GOT3 (cell line): ENCODE measurements at regions not wholly inside any gene's neighbourhood (a gene's known extent, or its start where the extent isn't known, plus 50 kb on each side); places are given as distances from the start of the nearest gene placed in this dataset.

Source experiments
- DNase-seq: peaks from one replicate; lab custom pipeline; 2025; ENCODE audit warnings: mixed read lengths; lab: John Stamatoyannopoulos, UW

- DNase-seq: no peak
These were observed 321.0 kb upstream of the IRX4 start for GRCh38 chr5:2203774-2204173.

DNA sequence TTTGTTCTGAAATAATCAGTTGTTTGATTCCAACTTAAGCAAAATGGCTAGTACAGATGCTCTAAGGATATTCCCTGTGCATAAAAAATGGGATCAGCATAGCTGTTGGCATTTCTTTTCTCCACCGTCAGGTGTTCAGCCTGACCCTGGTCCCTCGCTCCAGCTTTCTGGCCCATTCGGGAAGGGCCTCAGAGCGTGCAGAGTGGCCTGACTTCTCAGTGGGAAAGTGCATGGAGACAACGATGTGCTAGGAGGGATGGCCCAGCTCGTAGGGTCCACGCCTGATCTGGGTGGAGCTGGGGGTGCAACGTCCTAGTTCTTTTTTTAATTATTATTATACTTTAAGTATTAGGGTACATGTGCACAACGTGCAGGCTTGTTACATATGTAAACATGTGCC lies 319.1 kb upstream of the IRX4 start:
- DNase-seq: no peak

GRCh38 chr5:2201421-2201820 lies 318.7 kb upstream of the IRX4 start:
- no peak for DNase-seq

- DNase-seq: no peak
These were observed 318.3 kb upstream of the IRX4 start for GRCh38 chr5:2201011-2201410.

DNA sequence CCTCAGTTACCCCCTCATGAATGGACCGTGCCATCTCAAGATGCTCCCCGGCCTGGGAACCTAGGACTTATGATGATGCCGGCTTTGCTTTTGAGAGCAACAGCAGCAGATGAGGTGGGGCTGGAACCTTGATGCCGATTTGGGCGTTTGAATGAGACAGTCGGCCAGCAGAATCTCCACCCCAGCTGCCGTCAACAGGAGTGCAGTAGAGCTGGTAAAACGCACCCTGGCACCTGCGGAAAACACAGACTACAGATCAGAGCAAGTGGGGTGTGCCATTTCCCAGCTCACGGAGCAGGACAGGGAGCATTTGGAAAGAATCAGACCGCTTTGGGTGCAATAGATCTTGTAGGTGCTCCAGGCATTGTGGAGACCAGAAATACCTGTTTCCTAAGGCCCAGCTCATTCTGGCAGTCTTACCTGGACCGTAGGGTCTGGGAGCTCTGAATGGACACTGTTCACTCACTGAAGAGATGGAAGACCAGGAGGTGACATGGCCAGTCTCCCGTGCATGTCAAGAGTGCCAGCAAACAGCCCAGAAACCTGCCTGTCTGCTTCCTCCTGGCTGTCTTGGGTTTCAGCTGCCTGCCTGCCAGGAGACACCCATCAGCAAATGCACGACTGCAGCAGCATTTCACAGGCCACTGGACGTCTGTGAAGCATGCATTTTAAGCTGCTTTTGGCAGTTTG lies 317.7 kb upstream of the IRX4 start:
- no peak for DNase-seq

- DNase-seq: no peak
These were observed 317.0 kb upstream of the IRX4 start for GRCh38 chr5:2199697-2200096.

DNA sequence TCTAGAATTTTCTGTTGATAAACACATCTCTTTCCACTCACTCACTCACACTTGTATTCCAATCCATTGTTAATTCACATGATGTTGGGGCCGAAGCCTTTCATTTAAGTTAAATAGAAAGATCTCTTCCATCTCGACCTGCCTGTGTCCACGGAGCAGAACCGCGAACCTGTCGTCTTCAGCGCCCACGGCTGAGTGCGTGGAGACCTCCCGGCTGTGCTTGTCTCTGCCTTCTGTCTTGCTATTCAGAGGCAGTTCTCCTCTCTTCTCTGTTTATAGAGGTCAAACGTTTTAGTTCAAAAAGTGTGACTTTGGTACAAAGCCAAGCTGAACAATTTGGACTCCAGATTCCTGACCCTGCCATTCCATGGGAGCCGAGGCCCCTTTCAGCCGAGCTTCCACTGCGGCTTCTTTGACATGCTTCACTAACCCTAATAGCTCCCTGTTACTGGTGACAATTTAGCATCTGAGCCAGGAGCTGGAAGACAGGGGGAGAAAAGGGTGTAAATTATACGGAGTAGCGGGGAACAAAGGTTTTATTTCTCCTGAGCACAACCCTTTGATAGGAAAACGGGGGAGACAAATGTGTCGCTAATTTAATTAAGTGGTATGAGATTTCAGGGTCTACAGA lies 314.4 kb upstream of the IRX4 start:
- DNase-seq: no peak

- DNase-seq: no peak
These were observed 313.7 kb upstream of the IRX4 start for GRCh38 chr5:2196416-2196815.

DNA sequence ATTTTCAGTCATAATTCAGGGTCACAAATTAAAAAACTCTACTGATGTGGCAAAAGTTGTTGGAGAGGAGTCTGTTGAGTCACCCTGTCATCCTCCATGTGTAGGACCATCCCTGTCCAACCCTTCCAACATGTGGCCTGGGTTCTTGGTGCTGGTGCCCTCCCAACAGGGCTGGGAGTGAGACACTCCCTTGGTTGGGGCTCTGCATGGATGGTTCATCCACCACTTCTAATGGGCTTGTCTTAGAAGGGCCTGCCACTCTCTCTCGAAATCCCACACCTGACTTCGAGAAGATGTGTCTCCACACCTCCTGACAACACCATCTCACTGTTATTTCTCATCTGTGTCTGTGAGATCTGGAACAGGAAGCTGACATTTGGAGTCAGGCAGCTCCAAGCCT lies 312.2 kb upstream of the IRX4 start:
- no peak for DNase-seq

- DNase-seq: no peak
These were observed 311.5 kb upstream of the IRX4 start for GRCh38 chr5:2194236-2194555.

- no peak for DNase-seq
These were observed 311.0 kb upstream of the IRX4 start for GRCh38 chr5:2193542-2194235.

DNA sequence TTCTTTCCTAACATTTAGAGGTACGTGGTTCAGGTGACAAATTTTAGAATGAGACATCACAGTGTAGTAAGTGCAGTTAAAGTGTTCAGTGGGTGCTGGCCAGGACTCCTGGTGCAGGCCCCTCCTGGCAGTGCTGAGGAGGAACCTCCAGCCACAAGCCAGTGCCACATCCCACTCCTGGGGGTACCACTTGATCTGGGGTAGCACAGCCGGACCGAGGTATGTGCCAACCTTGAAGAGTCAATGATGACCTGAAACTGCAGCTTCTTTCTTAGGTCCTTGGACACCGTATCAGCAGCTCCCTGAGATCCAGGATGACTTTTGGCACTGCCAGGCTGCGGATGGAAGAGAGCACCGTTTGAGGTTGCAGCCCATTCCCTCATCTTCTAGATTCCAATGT lies 310.4 kb upstream of the IRX4 start:
- no peak for DNase-seq

GRCh38 chr5:2192496-2192895 lies 309.8 kb upstream of the IRX4 start:
- DNase-seq: no peak

- DNase-seq: no peak
These were observed 309.2 kb upstream of the IRX4 start for GRCh38 chr5:2191972-2192371.

- DNase-seq: no peak
These were observed 307.8 kb upstream of the IRX4 start for GRCh38 chr5:2190549-2190948.

GRCh38 chr5:2188661-2189060 lies 305.9 kb upstream of the IRX4 start:
- DNase-seq: no peak

GRCh38 chr5:2188137-2188536 lies 305.4 kb upstream of the IRX4 start:
- no peak for DNase-seq

- DNase-seq: no peak
These were observed 305.0 kb upstream of the IRX4 start for GRCh38 chr5:2187687-2188086.

DNA sequence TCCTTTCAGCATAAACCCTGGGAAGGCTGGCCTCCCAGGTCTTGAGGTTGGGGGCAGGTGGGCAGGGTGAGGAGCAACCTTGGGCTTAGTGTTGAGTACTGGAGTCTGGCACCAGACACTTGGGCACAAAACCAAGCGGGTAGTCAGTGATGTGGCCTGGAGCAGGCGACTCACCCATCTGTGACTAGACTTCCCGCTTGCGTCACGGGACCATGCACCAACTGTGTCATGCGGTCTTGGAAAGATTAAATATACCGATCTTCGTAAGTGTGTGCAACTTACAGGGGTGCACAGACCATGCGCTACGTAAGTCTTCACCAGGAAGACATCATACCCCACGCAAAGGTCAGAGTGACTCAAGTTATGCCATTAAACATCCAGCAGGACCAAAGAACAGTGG lies 304.4 kb upstream of the IRX4 start:
- no peak for DNase-seq

DNA sequence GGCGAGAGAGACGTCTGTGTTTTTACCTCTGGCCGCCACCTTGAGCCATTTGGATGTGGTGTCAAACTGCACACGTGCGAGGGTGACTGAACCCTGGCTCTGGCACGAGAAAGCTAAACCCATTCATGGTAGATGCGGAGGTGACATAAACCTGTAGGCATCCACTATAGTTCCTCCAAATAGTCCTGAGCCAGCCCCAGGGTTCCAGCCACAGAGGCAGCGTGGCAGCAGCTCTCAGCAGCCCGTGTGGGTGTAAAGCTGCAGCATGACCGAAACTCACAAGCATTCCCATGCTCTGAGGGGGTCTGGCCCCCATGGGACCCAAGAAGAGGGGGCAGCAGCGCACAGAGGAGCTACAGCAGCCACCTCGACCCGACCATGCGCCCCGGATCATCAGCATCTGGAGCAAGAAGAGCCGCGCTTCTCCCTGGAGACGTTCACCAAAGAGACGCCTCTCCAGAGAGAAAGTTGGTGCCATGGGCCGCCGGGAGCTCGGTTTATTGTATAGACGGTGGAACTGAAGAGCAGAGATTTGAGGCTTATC lies 303.8 kb upstream of the IRX4 start:
- DNase-seq: no peak

DNA sequence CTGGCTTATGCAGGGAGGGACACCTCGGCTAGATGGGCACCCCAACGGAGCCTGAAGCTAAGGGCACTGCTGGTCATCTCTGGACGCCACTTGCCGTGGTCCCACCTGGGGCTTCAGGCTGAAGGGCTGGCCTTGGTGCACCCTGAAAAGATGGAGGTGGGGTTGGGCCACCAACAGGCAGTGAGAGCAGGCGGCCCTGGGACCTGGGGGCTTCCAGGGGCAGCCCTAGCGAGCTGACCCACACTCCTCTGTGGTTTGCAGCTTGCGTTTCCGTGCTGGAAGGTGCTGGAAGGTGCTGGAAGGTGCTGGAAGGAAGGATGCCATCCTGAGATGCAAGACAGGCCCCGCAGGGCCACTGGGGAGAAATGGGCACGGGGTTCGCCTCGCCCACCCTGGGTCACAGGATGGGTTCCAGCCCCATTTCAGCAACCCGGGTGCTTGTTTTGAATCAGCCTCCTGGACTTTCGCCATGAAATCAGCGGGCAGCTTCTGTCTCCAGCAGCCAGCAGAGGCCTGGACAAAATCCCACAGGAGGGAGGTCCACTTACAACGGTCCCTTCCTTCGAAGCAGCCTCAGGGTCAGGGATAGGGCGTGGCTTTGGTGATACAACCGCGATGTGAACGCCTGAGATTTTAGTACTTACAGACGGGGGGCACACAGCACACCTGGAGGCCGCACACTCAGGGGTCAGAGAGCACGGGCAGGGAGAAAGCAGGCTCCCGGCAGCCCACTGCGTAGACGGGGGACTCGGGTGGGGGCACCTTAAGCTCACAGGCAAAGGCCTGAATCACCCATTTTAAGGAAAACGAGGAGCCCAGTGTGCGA lies 303.1 kb upstream of the IRX4 start:
- DNase-seq: no peak
